H1 (cell line): ENCODE measurements at regions not wholly inside any gene's neighbourhood (a gene's known extent, or its start where the extent isn't known, plus 50 kb on each side); places are given as distances from the start of the nearest gene placed in this dataset.

Experiments used
- CTCF ChIA-PET: fragments of 300-600 bp; sonication (Branson Sonifier 250); formaldehyde crosslinking; loops from one replicate; lab custom pipeline; 2021; ENCODE audit not compliant: partially characterized antibody; lab: Charles Lee
- POLR2A ChIA-PET: fragments of 300-600 bp; sonication (Branson Sonifier 250); formaldehyde crosslinking; loops from one replicate; lab custom pipeline; 2021; ENCODE audit warnings: inconsistent platforms; ENCODE audit not compliant: partially characterized antibody; lab: Charles Lee
- DNase-seq, 2 experiments: peaks; one replicate each; pipeline versions ENCODE4 v3.0.0 to v3.0.0-alpha.2; 2010 to 2022; ENCODE audit warnings: low spot score in 2 of 2, low read depth in 1 of 2, mixed read lengths in 1 of 2
- FAIRE-seq: peaks from 2 replicates; lab custom pipeline; 2011; peaks lifted over from hg19 to GRCh38; lab: Jason Lieb, UNC
- H2AFZ ChIP-seq: 2 replicates; pipeline ENCODE4 v1.8.1; 2012; ENCODE audit warnings: low read length, inconsistent platforms
- H2AK5ac ChIP-seq: 2 replicates; pipeline ENCODE4 v1.6.1; 2013; ENCODE audit warnings: low read depth, low read length
- H2BK120ac ChIP-seq: replicated peaks from 2 replicates; pipeline ENCODE3; 2013; ENCODE audit warnings: low read depth, low read length, inconsistent platforms
- H2BK12ac ChIP-seq: 2 replicates; pipeline ENCODE4 v1.6.1; 2013; ENCODE audit warnings: low read depth, low read length
- H2BK15ac ChIP-seq: 2 replicates; pipeline ENCODE4 v1.6.1; 2013; ENCODE audit warnings: low read length
- H2BK20ac ChIP-seq: 2 replicates; pipeline ENCODE4 v1.6.1; 2013; ENCODE audit warnings: low read length
- H2BK5ac ChIP-seq: 2 replicates; pipeline ENCODE4 v1.6.1; 2013; ENCODE audit warnings: low read depth, low read length
- H3K14ac ChIP-seq: 2 replicates; pipeline ENCODE4 v1.6.1; 2013; ENCODE audit warnings: inconsistent platforms; ENCODE audit not compliant: insufficient read length
- H3K18ac ChIP-seq: 2 replicates; pipeline ENCODE4 v1.6.1; 2013; ENCODE audit warnings: low read length; ENCODE audit errors: extremely low read depth
- H3K23ac ChIP-seq: 2 replicates; pipeline ENCODE4 v1.6.1; 2013; ENCODE audit warnings: inconsistent platforms; ENCODE audit not compliant: insufficient read length
- H3K23me2 ChIP-seq: 2 replicates; pipeline ENCODE4 v1.6.1; 2013; ENCODE audit warnings: low read depth, low read length
- H3K27ac ChIP-seq: 2 replicates; pipeline ENCODE4 v1.6.1; 2011; ENCODE audit warnings: low read depth, low read length, inconsistent platforms
- H3K27me3 ChIP-seq, 4 experiments: replicated peaks in 1 of 4; 1 replicate in 1 of 4; 2 replicates in 3 of 4; pipeline versions ENCODE4 v1.6.1 to v1.8.1; 2011 to 2013; ENCODE audit warnings: low read length in 3 of 4, mild to moderate bottlenecking in 3 of 4, inconsistent platforms in 2 of 4, mixed read lengths in 2 of 4, moderate library complexity in 1 of 4; ENCODE audit not compliant: control insufficient read depth in 3 of 4, insufficient read depth in 3 of 4; ENCODE audit errors: extremely low read depth in 1 of 4
- H3K36me3 ChIP-seq, 4 experiments: 2 replicates each; pipeline versions ENCODE4 v1.6.1 to v1.8.1; 2011 to 2013; ENCODE audit warnings: mild to moderate bottlenecking in 4 of 4, low read length in 3 of 4, moderate library complexity in 2 of 4, control low read depth in 1 of 4, inconsistent platforms in 1 of 4; ENCODE audit not compliant: insufficient read depth in 4 of 4, control insufficient read depth in 2 of 4
- H3K4ac ChIP-seq: replicated peaks from 2 replicates; pipeline ENCODE3; 2013; ENCODE audit warnings: low read length, low read depth, mixed read lengths, inconsistent platforms; ENCODE audit not compliant: insufficient read length
- H3K4me1 ChIP-seq, 4 experiments: replicated peaks in 1 of 4; 1 replicate in 1 of 4; 2 replicates in 3 of 4; pipeline versions ENCODE4 v1.6.1 to v1.8.1; 2011 to 2013; ENCODE audit warnings: low read length in 3 of 4, inconsistent platforms in 2 of 4, mixed read lengths in 1 of 4; ENCODE audit not compliant: insufficient read depth in 4 of 4, control insufficient read depth in 3 of 4
- H3K4me2 ChIP-seq, 2 experiments: 2 replicates each; pipeline versions ENCODE4 v1.6.1 to v1.8.1; 2011 to 2013; ENCODE audit warnings: low read depth in 2 of 2, low read length in 2 of 2, control low read depth in 1 of 2, inconsistent platforms in 1 of 2, mild to moderate bottlenecking in 1 of 2; ENCODE audit not compliant: insufficient read depth in 1 of 2
- H3K4me3 ChIP-seq, 4 experiments: fragments of 200-600, 300-600 bp in 1 of 4; sonication (generic), shearing (Covaris generic), sonication (Bioruptor Twin) in 1 of 4; 2 replicates each; pipeline versions ENCODE4 v1.5.1 to v1.8.1; 2011 to 2016; ENCODE audit warnings: low read length in 4 of 4, low read depth in 3 of 4, control low read depth in 2 of 4, inconsistent platforms in 2 of 4, mild to moderate bottlenecking in 2 of 4, mixed read lengths in 1 of 4, moderate library complexity in 1 of 4; ENCODE audit not compliant: insufficient read depth in 2 of 4; ENCODE audit errors: extremely low read depth in 1 of 4
- H3K56ac ChIP-seq: replicated peaks from 2 replicates; pipeline ENCODE3; 2013; ENCODE audit warnings: low read depth, mild to moderate bottlenecking, mixed read lengths, low read length, inconsistent platforms; ENCODE audit not compliant: insufficient read length
- H3K79me1 ChIP-seq: 2 replicates; pipeline ENCODE4 v1.6.1; 2013; ENCODE audit warnings: low read depth, low read length, control low read depth
- H3K79me2 ChIP-seq, 2 experiments: 2 replicates each; pipeline versions ENCODE4 v1.6.1 to v1.8.1; 2012 to 2013; ENCODE audit warnings: low read length in 2 of 2, mild to moderate bottlenecking in 2 of 2, inconsistent platforms in 1 of 2; ENCODE audit not compliant: insufficient read depth in 2 of 2, control insufficient read depth in 1 of 2
- H3K9ac ChIP-seq, 4 experiments: replicated peaks in 1 of 4; 1 replicate in 1 of 4; 2 replicates in 3 of 4; pipeline versions ENCODE4 v1.6.1 to v1.8.1; 2011 to 2013; ENCODE audit warnings: low read depth in 3 of 4, low read length in 3 of 4, control low read depth in 2 of 4, mild to moderate bottlenecking in 2 of 4, moderate library complexity in 2 of 4, inconsistent platforms in 1 of 4; ENCODE audit errors: extremely low read depth in 1 of 4
- H3K9me3 ChIP-seq, 2 experiments: 2 replicates each; pipeline versions ENCODE4 v1.6.1 to v1.8.1; 2012 to 2013; ENCODE audit warnings: mild to moderate bottlenecking in 2 of 2, moderate library complexity in 2 of 2, control low read depth in 1 of 2, inconsistent platforms in 1 of 2, low read depth in 1 of 2, low read length in 1 of 2, mixed read lengths in 1 of 2; ENCODE audit not compliant: insufficient read depth in 2 of 2
- H4K20me1 ChIP-seq, 2 experiments: replicated peaks in 1 of 2; 2 replicates each; pipeline versions ENCODE3 to v1.8.1; 2011 to 2013; ENCODE audit warnings: inconsistent platforms in 2 of 2, low read length in 2 of 2, mild to moderate bottlenecking in 1 of 2; ENCODE audit not compliant: insufficient read depth in 2 of 2, control insufficient read depth in 1 of 2
- H4K5ac ChIP-seq: 2 replicates; pipeline ENCODE4 v1.6.1; 2013; ENCODE audit warnings: low read length, low read depth, mixed read lengths, inconsistent platforms; ENCODE audit not compliant: insufficient read length
- H4K8ac ChIP-seq: 2 replicates; pipeline ENCODE4 v1.8.0; 2013; ENCODE audit warnings: mild to moderate bottlenecking, moderate library complexity, low read length, inconsistent platforms; ENCODE audit not compliant: insufficient read depth; ENCODE audit errors: extremely low read depth
- H4K91ac ChIP-seq: replicated peaks from 2 replicates; pipeline ENCODE3; 2013; ENCODE audit warnings: low read length, mixed read lengths, inconsistent platforms; ENCODE audit not compliant: insufficient read length
- BCL11A ChIP-seq, 2 experiments: IDR thresholded peaks; one replicate each; pipeline ENCODE4 v1.6.1; 2011; ENCODE audit warnings: low read depth in 2 of 2, low read length in 2 of 2, mild to moderate bottlenecking in 2 of 2
- E2F6 ChIP-seq: IDR thresholded peaks from 2 replicates; pipeline ENCODE4 v1.6.1; 2012; ENCODE audit warnings: inconsistent platforms
- EP300 ChIP-seq, 2 experiments: IDR thresholded peaks; 1 replicate in 1 of 2; 2 replicates in 1 of 2; pipeline ENCODE4 v1.6.1; 2011 to 2012; ENCODE audit warnings: low read depth in 2 of 2, low read length in 2 of 2, mild to moderate bottlenecking in 2 of 2, borderline replicate concordance in 1 of 2, inconsistent platforms in 1 of 2, moderate library complexity in 1 of 2
- GTF2F1 ChIP-seq: IDR thresholded peaks from 2 replicates; pipeline ENCODE4 v1.6.1; 2012; ENCODE audit warnings: low read depth, low read length, improper control_type of control experiment, borderline replicate concordance
- JUND ChIP-seq: IDR thresholded peaks from 2 replicates; pipeline ENCODE4 v1.6.1; 2011; ENCODE audit warnings: mild to moderate bottlenecking, improper control_type of control experiment, low read length
- MAX ChIP-seq: IDR thresholded peaks from 2 replicates; pipeline ENCODE4 v1.6.1; 2012; ENCODE audit warnings: inconsistent platforms
- NRF1 ChIP-seq: IDR thresholded peaks from 2 replicates; pipeline ENCODE4 v1.6.1; 2011; ENCODE audit warnings: mild to moderate bottlenecking, low read depth, low read length, improper control_type of control experiment
- POLR2A ChIP-seq, 2 experiments: IDR thresholded peaks; 1 replicate in 1 of 2; 2 replicates in 1 of 2; pipeline ENCODE4 v1.6.1; 2011; ENCODE audit warnings: low read depth in 2 of 2, low read length in 2 of 2, mild to moderate bottlenecking in 2 of 2; ENCODE audit errors: control extremely low read depth in 1 of 2
- RAD21 ChIP-seq, 2 experiments: IDR thresholded peaks in 1 of 2; conservative IDR thresholded peaks in 1 of 2; 2 replicates each; pipeline ENCODE4 v1.6.1; 2011; ENCODE audit warnings: low read depth in 2 of 2, low read length in 2 of 2, improper control_type of control experiment in 1 of 2, inconsistent platforms in 1 of 2, mild to moderate bottlenecking in 1 of 2, moderate library complexity in 1 of 2
- SIN3A ChIP-seq, 2 experiments: IDR thresholded peaks in 1 of 2; conservative IDR thresholded peaks in 1 of 2; 2 replicates each; pipeline ENCODE4 v1.6.1; 2011 to 2012; ENCODE audit warnings: low read length in 2 of 2, improper control_type of control experiment in 1 of 2, low read depth in 1 of 2, mild to moderate bottlenecking in 1 of 2
- SIRT6 ChIP-seq: IDR thresholded peaks from one replicate; pipeline ENCODE4 v1.7.1; 2012; ENCODE audit warnings: low read length, inconsistent platforms
- SRF ChIP-seq: IDR thresholded peaks from 2 replicates; pipeline ENCODE4 v1.6.1; 2011; ENCODE audit warnings: mild to moderate bottlenecking, low read depth, low read length, moderate library complexity
- YY1 ChIP-seq: IDR thresholded peaks from 2 replicates; pipeline ENCODE4 v1.6.1; 2011; ENCODE audit warnings: low read depth, mild to moderate bottlenecking, low read length
- WGBS, 2 experiments: shearing (Covaris generic) in 1 of 2; methylation state at CpG; one replicate each; pipeline versions ENCODE4 v1.1.6 to v1.1.7; 2013 to 2015; ENCODE audit warnings: low lambda C conversion rate in 2 of 2, mixed read lengths in 2 of 2, inconsistent platforms in 1 of 2, low coverage in 1 of 2, missing lambda C conversion rate in 1 of 2; ENCODE audit not compliant: insufficient replicate concordance in 2 of 2, insufficient coverage in 1 of 2, insufficient read length in 1 of 2; ENCODE audit errors: extremely low coverage in 1 of 2, missing lambda C conversion rate in 1 of 2; 5-methylcytosine and 5-hydroxymethylcytosine counted together

GRCh38 chr2:8153258-8153718, 528.6 kb upstream of the ID2 start:
- no peak overlapping the region for H3K4me3 ChIP-seq
- no peak overlapping the region; the same call in 1 of the 2 replicates for H2BK15ac ChIP-seq
- H3K27me3 ChIP-seq: no peaks in the 10 kb centered on the region
- H3K4me2 ChIP-seq: no peak overlapping the region
- H3K36me3 ChIP-seq: no peaks in the 10 kb centered on the region
- no peaks in the 10 kb centered on the region; the same call in 1 of the 2 replicates for H3K79me1 ChIP-seq
- H3K79me2 ChIP-seq: no peaks in the 10 kb centered on the region
- H3K23ac ChIP-seq: no peak overlapping the region
- no peak overlapping the region for H4K5ac ChIP-seq
- no peaks in the 10 kb centered on the region for H4K20me1 ChIP-seq
- H2BK5ac ChIP-seq: no peak overlapping the region
- H3K23me2 ChIP-seq: no peaks in the 10 kb centered on the region; the same call in 1 of the 2 replicates
- H2BK120ac ChIP-seq: no peak overlapping the region
- no peak overlapping the region for H3K14ac ChIP-seq
- peak overlapping the region; percentile 17 for H4K91ac ChIP-seq
- H3K4me1 ChIP-seq: peaks cover 0 to 4% (median 3%) of the 10 kb centered on the region in 4 experiments; a peak in 2 of 7 replicates
- DNase-seq (no peak), FAIRE-seq (no peak)
- no peak overlapping the region for H3K4ac ChIP-seq
- peak overlapping the region; percentile 28; the same call in 1 of the 2 replicates for H3K18ac ChIP-seq
- H2BK20ac ChIP-seq: 0 out of 2 replicates have a peak overlapping the region, but pooled peaks have one; percentile 21
- no peak overlapping the region for H3K9ac ChIP-seq
- POLR2A ChIA-PET: no interaction called here
- H3K9me3 ChIP-seq: no peaks in the 10 kb centered on the region
- H2AFZ ChIP-seq: no peak overlapping the region
- peak overlapping the region; percentile 4; the same call in 1 of the 2 replicates for H4K8ac ChIP-seq
- no peak overlapping the region for H3K56ac ChIP-seq
- H2AK5ac ChIP-seq: no peak overlapping the region
- H2BK12ac ChIP-seq: 0 out of 2 replicates have a peak overlapping the region, but pooled peaks have one; percentile 43
- 86% methylated on average over 8 of the region's 8 CpGs; no CpG with 5 or more reads in 1 of the 2 experiments for WGBS, 2 experiments
- H3K27ac ChIP-seq: no peak overlapping the region
- CTCF ChIA-PET: no interaction called here
- TF ChIP-seq YY1 (no peak), SIRT6 (no peak), POLR2A (IDR thresholded peaks at IDR 0.05; ENCODE audit: control extremely low read depth in 1 of 2, low read depth in 2 of 2, low read length in 2 of 2) (no peak), NRF1 (no peak), BCL11A (IDR thresholded peaks at IDR 0.05; ENCODE audit: low read depth in 2 of 2, low read length in 2 of 2) (no peak), EP300 (IDR thresholded peaks at IDR 0.05; ENCODE audit: borderline replicate concordance in 1 of 2, low read depth in 2 of 2, low read length in 2 of 2) (no peak), JUND (no peak), SIN3A (conservative IDR thresholded peaks at IDR 0.05 in 1 of 2, IDR thresholded peaks at IDR 0.05 in 1 of 2; ENCODE audit: low read depth in 1 of 2, low read length in 2 of 2) (no peak), MAX (no peak), E2F6 (no peak), SRF (no peak), RAD21 (IDR thresholded peaks at IDR 0.05 in 1 of 2, conservative IDR thresholded peaks at IDR 0.05 in 1 of 2; ENCODE audit: low read depth in 2 of 2, low read length in 2 of 2) (no peak), GTF2F1 (no peak)
